Activated CD4-positive, alpha-beta T cell treated with anti-CD3 and anti-CD28 coated beads, Interleukin-2, amount 50 U/mL, for 1 hour (primary cell): ENCODE measurements at regions not wholly inside any gene's neighbourhood (a gene's known extent, or its start where the extent isn't known, plus 50 kb on each side); places are given as distances from the start of the nearest gene placed in this dataset.

Experiments
- DNase-seq: peaks from one replicate; pipeline ENCODE4 v3.0.0-alpha.2; 2020

DNA sequence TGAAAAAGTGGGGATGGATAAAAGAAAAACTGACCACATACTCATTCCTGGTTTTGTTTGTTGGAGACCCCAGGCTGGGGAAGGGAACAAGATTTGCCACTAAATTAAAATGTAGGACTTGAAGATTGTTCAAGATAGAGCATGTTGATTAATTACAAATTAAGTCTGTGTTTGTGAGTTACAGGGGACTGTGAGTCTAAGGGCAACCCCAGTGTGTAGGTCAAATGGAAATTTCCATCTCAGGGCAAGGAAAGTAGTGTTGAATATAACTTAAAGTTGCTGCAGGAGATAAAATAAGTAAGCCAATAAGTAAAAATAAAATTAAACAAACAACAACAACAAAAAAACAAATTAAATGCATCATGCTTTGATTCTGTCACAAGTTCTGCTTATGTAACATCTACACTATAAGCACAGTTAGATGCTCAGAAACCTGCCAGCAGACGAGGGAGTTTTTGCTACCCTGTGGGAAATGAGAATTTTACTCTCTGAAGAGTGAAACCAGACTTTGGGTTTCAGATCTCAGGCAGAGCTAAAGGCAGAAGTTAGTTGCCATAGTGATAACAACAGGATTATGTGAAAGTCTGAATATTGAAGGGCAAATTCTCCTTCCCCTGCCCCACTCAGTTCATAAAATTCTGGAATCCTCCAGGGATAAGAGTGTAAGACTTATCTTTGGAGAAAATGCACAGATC lies 352.3 kb downstream of the GRXCR1 start:
- DNase-seq = no peak

DNA sequence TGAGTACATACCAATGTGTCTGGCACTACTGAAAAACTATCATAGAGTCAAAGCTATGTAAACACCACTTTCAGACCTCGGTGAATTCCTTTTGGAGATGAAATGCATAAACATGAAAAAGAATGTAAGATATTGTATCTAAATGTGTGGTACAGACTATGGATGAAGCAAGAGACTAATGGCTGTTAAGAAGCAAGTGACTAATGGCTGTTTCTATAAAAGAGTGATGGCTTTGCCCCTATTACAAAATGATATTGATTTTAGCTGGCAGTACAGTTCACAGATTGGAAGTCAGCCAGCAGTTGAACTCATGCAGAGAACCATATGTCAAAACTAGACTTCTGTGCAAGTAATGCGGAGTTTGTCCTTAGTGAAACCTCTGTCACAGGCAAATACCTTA lies 359.3 kb downstream of the GRXCR1 start:
- DNase-seq = no peak

DNA sequence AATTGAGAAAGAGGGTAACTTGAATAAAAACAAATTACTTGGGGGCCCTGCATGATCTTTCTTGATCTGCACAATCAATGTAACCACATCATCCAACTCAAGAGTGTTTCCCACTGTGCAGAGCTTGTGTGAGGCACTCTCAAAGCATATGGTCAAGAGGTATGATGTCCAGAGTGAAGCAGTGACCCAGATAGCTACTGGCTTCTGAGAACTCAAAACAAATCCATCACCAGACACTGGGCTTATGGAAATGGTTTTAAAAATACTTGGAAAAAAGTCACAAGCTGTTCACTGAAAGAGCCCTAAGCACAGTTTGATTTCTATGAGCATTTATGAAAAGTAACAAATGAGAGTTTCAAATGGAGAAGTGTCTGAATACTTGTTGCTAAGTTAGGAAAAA lies 361.0 kb downstream of the GRXCR1 start:
- no peak for DNase-seq

DNA sequence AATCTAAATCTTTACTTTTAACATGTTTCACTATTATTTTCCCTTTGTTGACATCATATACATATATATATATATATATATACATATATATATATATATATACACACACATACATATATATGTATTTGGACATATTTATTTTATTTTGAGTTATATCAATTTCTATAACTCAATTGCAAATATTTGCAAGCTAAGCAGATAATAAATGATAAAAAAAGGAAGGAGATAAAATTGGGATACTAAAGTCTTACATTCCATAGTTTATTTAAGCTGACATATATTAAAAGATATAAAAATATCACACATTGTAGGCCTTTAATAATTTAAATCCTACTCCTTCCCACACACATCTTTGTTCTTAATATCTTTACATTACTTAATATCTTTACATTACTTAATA lies 372.2 kb downstream of the GRXCR1 start:
- DNase-seq = no peak

DNA sequence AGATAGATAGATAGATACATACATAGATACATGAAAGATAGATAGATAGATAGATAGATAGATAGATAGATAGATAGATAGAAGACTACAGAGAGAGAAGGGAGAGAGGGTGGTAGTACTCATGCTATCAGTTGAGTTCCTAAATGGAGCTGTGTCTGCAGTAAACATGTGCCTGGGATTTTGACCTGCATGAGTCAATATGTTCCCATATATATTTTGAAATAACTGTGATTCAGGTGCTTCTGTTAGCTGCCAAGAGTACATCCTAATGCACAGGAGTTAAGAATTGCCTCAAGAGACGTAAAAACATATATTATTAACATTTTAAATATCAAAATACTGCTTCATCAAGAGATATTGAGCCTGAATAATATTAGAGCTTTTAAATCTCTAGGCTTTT lies 379.4 kb downstream of the GRXCR1 start:
- no peak for DNase-seq

DNA sequence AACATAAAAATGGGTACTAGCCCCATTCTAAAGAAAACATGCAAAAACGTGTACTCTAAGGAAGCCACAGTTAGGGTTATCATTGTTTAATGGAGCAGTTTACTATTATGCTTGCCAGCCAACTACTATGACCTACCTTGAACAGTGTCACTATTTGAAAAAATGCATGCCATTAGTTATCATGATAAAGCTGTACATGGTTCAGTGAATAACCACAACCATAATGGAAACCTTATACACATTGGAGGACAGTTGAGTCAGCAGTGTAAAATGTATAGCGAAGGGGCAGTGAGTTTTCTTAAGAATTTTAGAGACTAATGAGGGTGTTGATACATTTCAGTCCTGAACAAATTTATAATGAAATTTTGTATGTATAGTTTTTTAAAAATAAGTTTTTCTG lies 381.9 kb downstream of the GRXCR1 start:
- DNase-seq = no peak

DNA sequence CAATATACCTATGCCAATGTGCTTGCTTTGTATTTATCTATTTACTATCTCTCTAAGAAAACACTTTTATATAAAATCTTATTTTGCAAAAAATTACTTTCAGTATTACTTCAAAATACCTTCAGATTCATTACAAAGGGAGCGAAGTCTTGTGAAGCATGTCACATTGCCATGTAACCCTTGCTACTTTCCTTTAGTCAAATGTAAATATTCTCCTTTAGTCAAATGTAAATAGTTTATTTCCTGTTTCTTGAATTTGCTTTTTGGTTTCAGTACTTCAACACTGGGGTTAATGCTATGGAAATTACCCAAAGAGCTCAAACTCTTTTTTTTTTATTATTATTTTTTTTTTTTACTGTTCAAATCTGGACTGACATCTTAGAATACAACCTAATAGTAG lies 383.3 kb downstream of the GRXCR1 start:
- DNase-seq = no peak

DNA sequence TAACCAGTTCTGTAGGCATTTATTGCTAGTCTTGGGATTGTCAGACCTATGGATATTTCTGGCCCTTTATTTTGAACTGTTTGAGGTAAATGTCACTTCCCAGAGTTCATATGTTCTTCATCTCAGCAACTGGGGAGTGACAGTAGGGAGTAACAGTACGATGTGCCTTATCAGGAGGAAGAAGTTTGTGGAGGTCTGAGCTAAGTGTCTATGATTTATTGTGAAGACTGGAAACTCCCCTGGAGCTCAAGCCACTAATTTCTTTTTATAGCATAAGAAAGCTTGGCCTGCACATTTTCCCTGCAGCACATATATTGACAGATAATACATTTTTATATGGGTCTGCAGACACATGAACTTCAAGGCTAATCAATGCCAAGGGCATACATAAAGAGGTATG lies 383.8 kb downstream of the GRXCR1 start:
- no peak for DNase-seq

DNA sequence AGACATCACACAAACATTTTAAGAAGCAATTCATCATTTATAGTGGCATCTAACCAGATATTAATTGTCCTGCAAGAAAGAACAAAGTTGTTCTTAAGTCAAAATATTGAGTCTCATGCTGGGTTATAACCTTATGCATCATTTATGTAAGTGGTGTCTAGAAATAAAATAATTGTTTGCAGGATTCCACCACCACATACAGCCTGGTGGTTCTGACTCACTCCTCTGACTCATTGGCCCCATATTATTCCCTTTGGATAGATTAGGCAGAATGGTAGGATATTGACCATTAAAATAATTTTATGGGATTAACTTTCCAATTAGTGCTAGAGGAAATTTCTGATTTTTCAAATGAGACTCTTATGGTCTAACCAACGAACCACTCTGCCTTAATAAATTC lies 384.5 kb downstream of the GRXCR1 start:
- no peak for DNase-seq

DNA sequence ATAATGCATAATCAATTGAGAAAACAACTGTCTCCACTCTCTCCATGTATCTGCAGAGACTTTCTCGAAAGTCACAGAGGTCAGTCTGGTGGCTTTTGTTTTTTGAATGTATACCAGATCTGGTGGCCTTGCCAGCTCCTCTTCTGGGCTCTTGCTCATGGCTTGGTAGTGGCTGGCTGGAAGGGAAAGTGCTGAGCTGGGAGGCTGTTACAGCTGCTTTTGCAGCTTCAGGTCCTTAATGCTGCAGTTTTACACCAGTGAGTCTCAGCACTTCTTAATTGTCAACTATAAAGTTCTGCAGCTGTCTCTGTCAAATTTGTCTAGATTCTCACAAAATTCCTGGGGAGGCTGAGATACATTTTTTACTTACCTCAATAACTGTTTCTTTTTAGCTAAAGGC lies 390.0 kb downstream of the GRXCR1 start:
- no peak for DNase-seq

DNA sequence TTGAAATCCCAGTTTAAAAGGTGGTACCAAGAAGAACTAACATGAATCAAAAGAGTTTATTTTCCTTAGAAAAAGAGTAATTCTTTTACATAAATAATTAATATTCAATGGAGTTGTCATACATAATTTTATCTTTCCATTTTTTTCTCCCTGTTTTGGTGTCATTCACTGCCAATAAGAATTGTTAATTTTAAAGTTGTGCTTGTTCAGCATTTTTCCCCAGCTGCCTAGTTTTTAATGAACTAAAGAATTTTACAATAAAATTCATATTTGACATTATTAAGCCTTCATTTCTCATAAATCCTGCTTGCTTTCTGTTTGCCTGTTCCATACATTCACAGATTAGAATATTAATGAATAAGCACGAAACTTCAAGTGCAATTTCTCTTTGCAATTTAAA lies 393.6 kb downstream of the GRXCR1 start:
- no peak for DNase-seq

DNA sequence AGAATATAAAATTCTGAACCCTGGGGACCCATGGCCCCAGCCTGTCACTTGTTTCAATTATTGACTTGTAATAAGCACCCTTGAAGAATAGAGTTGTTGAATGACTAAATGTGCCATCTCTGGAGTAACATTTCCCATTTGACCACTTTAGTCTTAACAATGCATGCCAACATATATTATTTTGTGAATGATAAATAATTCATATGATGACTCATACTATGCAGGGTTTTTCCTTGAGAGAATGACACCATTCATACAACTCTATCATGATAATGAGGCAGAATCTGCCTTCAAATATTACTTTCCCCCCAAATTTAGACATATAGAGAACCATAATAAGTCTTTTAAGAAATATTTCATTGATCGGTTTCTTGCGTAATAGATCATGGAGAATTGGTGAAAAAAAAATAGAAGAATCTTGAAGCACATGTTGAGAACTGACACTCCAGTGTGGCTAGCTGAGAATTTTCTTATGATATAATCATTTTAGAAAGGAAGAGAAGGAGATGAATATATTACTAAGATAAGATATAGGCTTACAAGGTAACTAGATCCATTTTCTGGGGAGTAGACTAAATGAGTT lies 404.5 kb downstream of the GRXCR1 start:
- DNase-seq = no peak

DNA sequence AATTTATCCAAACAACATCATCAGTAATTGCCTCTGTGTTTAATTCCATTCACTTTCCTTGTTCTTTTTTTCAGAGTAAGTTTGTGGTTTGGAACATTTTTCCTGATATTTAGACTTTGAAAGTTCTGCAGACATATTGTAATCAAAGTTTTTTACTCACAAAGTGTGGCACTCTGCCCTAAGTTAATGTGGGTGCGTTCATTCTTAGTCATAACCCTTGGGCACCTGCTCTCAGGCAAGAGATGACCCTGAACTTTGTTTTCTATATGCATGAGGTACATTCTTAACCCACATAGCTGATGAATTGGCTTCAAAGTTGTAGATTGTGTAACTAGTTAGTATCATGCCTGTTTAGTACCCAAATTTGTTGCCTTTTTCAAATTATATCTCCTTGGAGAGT lies 424.3 kb downstream of the GRXCR1 start:
- DNase-seq = no peak

DNA sequence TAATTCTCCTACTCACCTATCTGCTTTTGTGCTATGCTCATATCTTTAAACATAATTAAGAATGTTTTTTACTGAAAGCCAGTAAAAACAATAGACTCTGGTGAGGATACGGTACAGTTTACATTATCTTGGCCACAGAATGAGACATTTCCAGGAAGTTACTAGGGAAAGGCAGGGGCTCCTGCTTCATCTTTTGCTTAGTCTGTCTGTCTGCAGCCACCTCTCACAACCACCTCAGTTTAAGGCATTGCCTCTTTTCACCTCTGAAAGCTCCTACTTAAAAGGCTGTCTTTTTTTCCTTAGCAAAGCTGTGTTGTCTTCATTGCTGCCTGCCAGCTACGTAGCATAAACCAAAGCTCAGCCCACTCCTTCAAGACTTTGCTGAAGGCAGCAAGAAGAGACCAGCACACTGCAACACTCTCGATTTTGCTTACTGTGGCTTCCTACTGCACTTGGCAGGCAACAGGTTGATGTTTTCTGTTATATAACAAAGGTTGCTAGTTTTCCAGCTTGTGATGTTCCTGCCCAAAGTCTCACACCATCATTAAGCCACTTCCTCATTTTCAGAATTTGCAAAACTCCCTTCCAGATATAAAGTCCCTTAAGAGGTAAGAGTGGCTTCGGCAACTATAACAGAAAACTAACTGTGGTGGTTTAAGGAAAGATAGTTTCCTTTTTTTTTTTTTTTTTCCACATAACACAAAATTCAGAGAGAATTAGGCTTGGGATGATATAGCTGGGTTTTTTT lies 432.9 kb downstream of the GRXCR1 start:
- no peak for DNase-seq

DNA sequence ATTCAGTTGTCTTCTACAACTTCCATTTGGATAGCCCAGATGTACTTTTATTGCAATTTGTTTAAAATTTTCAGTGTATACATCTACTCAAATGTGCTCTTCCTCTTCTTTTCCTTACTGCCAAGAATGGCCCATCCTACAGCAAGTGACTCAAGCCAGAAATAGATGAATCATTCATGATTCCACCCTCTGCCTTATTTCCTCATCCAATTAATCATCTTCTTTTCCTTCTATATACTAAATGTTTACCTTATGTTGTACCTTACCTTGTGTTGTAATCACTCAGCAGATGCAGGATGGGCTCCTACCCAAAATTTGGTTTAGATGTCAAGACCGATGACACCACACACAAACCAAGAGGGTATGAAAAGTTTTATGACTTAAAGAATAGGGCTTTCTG lies 437.8 kb downstream of the GRXCR1 start:
- no peak for DNase-seq

DNA sequence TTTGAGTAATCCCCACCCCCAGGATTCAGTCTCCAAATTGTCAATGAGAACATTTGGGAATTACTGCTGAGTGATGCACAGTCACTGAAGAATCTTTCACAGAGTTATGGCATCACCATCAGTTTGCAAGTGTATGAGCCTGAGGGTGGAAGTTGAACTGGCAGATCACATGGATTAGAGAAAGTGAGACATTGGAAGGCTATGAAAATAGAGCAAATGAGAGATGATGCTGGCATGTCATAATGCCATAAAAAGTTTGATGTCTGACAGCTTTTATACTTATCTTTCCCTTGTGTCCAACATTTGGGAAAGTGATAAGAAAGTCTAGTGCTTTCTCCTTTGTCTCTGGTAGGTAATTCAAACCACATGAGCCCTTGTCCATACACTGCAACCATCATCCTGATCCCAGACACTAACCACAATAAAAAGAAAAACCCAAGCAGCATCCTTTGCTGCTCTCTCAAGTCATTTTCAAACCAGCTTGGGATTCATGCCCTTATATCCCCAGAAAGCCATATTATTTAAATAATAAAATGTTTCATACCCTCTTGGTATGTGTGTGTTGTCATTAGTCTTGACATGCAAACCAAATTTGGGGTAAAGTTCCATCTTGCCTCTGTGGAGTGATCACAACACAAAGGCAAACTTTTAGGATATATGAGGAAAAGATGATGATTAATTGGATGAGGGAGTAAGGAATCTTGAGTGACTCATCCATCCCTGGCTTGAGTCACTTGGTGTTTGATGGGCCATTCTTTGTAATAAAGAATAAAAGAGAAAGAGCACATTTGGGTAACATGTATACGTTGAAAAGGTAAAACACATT lies 438.9 kb downstream of the GRXCR1 start:
- no peak for DNase-seq

DNA sequence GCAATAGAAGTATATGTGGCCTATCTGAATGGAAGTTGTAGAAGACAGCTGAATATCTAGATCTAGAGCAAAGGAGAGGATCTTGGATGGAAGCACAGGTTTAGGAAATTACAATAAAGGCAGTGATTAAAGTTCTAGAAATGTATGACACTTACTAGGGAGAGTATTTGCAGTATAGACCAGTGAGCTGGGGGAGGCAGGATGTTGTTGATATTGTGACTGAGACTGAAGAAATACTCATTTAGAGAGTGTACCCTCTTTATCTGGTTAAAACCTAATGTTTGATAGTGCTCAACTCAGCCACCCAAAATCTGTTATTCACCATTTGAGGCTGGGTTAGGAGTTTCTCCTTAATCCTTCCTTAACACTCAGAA lies 439.5 kb downstream of the GRXCR1 start:
- DNase-seq = no peak

DNA sequence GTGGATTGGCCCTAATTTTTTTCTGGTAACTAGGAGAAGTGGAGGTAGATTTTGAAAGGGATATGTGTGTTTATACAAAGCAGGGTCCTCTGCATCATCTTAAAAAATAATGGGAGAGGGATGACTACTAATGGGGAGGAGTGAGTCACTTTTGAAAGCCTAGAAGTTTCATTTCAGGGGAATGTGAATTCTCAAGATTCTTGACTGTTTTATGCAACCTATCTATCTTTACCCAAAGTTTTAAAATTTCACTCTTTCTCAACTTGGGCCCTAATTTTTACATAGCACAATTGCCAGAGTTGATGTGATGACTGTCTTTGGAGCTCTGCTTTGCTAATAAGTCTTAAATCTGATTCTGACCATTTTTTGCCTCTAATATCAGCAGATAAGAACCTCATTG lies 445.2 kb downstream of the GRXCR1 start:
- no peak for DNase-seq

DNA sequence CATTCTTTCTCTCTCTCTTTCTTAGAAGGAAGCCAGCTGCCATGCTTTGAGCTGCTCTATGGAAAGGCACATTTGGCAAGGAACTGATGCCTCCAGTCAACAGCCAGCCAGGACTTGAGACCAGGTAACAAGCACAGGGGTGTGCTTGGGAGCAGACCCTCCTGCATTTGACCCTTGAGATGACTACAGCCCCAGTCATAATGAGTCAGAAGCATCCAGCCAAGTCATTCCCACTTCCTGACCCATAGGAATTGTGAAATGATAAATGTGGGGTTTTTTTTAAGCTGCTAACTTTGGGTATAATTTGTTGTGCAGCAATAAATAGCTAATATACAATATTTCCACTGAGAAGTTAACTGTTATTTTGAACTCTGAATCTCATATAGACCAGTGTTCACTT lies 446.9 kb downstream of the GRXCR1 start:
- no peak for DNase-seq

DNA sequence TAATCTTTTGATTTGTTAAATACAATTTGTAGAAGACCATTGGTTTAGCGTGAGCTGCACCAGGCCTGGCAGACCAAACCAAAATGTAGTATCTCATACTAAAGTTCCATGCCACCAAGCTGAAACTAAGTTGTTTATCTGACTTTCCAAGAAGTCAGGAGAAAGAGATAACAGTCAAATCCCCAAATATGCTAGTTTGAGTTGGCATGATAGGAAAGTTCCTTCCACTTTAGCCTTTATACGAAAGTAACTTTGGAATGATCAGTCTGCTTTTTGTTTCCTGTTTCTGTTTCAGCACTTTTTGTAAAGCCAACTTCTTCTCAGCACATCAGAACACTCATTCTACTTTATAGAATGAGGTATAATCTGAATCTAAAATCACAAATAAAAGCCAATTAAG lies 449.2 kb downstream of the GRXCR1 start:
- no peak for DNase-seq

DNA sequence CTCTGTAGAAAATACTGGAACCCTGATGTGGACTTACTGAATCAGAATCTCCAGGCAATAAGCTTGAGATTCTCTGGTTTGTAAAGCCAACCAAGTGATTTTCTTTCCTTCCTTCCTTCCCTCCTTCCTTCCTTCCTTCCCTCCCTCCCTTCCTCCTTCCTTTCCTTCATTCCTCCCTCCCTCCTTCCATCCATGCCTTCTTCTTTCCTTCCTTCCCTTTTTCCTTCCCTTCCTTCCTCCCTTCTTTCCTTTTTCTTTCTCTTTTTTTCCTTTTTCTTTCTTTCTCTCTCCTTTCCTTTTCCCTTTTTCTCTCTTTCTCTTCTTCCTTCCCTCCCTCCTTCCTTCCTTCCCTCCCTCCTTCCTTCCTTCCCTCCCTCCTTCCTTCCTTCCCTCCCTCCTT lies 450.8 kb downstream of the GRXCR1 start:
- no peak for DNase-seq

DNA sequence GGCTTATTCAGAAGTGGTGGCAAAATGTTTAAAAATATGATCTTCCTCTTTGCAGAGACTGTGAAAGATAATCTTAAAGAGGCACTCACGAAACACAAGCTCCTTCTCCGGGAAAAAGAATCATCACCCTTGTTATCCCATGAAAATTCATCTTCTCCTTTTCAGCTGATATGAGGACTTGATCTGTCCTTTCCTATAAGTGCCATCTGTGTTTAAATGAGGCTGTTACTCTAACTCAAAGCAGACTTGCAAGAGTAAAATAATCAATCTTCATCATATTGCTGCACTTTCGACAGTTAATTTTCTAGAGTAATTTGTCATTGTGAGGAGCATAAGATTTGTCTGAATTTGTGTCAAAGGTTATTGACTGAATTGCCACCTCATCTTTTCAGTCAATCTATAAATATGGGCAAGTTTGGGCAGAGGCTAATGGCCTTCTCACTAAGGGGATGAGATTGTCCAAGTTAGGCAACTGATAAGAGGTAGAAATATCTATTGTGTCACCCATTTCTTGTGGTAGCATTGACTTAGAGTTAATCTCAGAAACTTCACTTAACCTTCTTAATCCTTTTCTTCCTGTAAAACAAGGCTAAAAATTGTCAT lies 452.9 kb downstream of the GRXCR1 start:
- no peak for DNase-seq

DNA sequence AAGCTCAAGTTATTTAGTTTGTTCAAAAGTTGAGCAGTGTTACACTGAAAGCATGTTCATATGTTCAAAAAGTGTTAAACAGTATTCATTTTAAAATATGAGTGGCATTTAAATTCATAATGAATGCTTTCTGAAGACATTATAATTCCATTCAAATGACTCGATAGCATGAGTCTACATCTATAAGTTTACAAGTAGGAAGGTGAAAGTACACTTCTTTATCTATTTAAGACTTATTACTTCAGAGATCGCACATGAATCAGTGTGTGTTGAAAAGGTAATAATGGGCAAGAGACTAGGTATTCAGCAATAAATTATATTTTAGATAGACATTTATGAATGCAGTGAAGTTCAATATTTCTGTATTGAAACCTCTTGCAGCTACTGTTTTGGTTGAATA lies 456.1 kb downstream of the GRXCR1 start:
- DNase-seq = no peak
